HG03095 (cell line): ENCODE measurements at regions not wholly inside any gene's neighbourhood (a gene's known extent, or its start where the extent isn't known, plus 50 kb on each side); places are given as distances from the start of the nearest gene placed in this dataset.

Experiments
- ATAC-seq: cut with Tn5 transposase; IDR thresholded peaks from one replicate; pipeline ENCODE4 v1.9.1; 2021; ENCODE audit warnings: moderate library complexity; ENCODE audit not compliant: unreplicated experiment

DNA sequence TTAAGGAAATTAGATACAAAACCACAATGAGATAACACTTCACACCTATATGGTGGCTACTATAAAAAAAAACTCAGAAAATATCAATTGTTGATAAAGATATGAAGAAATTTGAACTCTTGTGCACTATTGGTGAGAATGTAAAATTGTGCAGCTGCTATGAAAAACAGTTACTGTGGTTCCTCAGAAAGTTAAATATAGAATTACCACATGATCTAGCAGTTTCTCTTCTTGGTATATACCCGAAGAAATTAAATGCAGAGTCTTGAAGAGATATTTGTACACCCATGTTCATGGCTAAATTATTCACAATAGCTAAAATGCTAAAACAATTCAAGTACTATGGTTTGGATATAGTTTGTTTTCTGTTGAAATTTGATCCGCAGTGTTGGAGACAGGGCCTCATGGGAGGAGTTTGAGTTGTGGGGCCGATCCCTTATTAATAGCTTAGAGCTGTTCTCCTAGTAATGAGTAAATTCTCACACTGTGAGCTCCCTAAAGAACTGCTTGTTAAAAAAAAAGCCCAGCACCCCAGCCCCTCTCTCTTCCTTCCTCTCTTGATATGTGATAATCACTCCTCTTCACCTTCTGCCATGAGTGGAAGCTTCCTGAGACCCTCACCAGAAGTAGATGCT is 1412.1 kb downstream of the PLA2G4A start:
- no peak for ATAC-seq

DNA sequence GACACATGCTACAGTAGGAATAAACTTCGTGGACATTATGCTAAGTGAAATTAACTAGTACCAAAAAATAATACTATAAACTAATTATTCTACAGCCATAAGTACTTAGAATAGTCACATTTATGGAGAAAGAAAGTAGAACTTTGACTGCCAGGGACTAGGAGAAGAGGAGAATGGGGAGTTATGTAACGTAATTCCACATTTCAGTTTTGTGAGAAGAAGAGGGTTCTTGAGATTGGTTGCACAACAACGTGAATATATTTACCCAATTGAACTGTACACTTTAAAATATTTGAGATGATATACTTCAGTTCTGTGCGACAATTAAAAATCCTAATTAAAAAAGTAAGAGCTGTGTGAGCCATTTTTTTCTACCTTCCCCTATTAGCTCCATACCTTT is 1412.9 kb downstream of the PLA2G4A start:
- ATAC-seq = no peak

DNA sequence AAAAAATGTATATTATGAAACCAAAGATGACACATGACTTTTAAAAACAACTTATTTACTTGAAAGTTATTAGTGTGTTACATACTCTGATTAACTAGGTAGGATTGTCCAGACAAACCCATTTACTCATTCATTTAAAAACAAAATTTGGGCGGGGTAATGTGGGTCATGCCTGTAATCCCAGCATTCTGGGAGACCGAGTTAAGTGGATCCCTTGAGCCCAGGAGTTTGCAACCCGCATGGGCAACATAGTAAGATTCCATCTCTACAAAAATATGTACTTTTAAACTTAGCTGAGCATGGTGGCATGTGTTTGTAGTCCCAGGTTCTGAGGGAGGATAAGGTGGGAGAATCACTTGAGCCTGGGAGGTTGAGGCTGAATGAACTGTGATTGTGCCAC is 1414.7 kb downstream of the PLA2G4A start:
- ATAC-seq = no peak

DNA sequence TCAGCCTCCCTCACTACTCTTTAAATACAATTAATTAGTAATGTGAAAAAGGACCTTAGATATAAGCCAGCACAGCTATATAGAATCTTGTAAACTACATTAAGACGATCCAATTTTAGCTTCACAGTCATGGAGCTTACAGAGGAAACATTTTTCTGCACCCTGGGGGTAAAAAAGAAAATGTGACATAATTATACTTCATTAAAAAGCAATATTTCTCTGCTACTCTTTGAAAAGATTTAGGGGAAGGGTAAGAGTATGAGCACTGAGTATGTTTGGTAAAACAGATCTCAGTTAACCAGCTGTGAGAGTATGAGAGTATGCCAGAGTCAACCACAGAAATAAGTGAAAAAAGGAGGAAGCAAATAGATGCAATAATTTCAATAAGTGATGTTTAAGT is 1415.9 kb downstream of the PLA2G4A start:
- ATAC-seq = no peak

DNA sequence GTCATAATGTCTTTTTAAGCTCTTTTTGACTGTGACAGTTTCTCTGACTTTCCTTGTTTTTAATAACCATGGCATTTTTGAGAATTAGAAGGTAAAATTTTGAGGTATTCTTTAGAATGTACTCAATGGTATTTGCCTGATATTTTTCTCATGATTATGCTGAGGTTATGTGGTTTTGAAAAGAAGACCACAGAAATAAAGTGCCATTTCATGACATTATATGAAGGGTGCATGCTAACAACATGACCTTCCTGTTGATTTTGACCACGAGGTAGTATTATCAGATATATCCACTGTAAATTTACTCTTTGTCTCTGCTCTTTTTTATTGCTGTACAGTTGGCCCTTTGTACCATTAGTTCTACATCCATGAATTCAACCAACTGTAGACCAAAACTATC is 1418.5 kb downstream of the PLA2G4A start:
- no peak for ATAC-seq

DNA sequence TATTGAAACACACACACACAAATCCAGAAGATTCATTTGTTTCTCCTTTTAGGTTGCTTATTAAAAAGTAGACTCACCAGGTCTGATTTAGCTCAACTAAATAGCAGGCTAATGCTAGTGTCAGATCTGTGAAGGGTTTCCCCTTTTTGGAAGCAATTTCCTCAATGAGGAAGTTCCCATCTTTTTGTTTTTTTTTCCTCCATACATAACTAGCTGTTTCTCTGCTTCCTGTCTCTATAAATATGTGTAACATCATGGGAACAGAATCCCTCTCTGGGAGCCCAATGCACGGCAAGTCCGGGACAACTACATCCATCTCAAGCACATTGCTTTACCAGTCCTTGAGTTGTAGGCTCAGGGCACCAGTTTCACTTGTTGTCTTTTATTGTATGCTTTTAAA is 1421.1 kb downstream of the PLA2G4A start:
- ATAC-seq = no peak

DNA sequence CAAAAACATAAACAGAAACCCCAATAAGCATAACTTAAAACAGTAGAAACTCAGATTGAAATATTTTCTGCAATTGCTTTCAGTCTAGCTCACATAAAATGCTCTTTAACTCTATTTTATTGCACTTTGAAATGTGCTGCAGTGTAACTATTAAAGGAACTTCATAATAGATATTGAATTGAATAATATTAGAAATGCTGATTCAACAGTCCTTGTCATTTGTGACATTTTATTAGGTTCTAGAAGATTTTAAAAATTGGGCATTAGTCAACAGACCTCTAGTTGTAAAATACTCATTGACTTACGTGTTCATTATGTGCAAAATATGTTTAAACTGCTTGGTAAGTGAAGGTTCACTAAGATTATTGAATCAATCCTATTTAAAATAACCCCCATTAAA is 1422.3 kb downstream of the PLA2G4A start:
- no peak for ATAC-seq

DNA sequence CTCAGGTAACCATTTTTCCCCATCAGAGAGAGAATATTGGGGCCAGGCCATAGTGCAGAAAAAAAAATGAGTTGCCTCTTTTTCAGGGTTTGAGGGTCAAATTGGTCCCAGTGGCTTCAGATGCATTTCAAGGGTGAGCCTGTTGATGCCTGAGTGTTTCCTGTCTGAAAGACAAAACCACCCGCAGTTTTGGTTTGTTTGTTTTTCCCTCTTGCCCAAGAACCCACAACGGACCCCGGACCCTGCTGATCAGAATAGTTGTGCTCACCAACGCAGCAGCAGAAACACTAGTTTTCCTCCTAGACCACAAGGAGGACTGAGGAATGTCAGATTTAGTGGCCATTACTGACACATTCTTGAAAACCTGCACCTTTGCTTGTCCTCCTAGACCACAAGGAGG is 1433.1 kb downstream of the PLA2G4A start:
- no peak for ATAC-seq

DNA sequence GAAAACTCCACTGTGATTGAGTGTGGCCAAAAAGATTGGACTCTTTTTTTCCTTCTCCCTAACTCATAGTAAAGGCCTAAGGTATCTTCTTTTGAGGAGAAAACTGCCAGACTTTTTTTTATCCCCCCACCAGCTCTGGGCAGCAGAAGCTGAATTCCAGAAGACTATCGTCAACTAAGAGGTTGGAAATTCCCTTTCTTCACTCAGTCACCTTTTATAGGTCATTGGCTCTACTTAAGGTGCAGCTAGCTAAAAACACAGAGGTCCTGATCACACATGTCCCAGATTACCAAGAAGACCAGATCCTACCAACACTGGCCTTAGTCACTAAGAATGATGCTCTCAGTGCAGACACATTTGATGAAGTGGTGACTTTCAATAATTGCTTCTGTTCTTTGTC is 1441.2 kb downstream of the PLA2G4A start:
- no peak for ATAC-seq

DNA sequence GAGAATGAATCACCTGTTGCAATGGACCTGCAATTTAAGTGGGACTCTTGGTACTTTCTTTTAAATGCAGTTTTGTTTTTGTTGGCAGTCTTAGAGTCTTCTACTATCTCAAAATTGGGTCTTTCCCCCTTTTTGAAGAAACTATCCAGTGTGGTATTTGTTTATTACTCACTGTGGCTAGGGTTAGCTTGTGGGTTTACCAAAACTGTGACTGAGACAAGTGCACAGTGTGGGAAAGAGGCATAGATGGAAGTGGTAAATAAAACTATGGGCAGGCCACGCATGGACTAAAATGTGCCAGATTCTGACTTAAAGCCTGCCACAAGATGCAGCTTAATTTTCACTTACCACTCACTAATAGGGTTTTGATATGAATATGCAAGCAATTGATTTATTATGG is 1441.7 kb downstream of the PLA2G4A start:
- no peak for ATAC-seq

DNA sequence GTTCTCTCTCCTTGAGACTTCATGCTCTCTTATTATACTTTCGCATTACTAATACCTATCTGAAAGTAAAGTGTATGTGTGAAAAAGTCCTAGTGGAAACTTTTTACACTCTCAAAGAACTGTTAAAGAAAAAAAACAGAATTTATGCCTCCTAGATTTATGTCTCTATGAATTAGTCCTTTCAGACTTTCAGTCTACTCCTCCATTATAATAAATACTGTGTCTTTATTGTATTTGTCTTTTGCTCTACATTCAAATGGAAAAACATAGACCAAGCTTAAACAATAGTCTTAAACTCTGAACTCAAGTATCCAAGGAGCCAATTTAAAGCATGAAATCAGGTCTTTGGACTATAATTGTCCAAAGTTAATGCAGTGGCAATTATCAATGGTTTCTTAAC is 1449.0 kb downstream of the PLA2G4A start:
- no peak for ATAC-seq

DNA sequence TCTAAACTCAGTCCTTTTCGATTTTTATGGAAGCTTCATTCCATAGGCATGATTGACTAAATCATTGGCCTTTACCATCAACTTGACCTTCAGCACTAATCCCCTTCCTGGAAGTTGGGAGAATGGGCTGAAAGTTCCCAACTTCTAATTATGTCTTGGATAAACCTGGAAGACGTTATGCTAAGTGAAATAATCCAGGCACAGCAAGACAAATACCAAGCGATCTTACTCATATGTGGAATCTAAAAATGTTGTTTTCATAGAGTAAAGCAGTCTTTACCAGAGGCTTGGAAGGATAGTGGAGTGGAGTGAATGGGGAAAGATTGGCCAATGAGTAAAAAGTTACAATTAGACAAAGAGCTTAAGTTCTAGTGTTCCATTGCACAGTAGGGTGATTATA is 1453.2 kb downstream of the PLA2G4A start:
- ATAC-seq = no peak

DNA sequence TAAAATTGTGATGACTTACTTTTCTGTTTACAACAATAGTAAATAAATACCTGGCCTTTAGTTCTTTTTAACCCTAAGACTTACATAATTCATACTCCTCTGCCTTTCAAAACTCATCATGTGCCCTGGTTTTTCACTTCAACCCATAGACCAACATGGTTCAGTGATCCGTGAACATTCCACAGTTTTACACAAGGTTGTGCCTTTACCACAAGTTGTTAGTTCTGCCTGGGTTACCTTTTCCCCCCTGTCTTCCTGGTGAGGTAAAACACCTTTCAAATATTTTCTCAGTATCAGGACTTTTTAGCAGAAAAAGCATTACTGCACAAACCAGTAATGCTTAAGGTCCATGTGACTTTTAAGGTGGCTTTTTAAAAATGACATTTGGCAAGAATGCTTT is 1466.4 kb downstream of the PLA2G4A start:
- ATAC-seq = no peak

DNA sequence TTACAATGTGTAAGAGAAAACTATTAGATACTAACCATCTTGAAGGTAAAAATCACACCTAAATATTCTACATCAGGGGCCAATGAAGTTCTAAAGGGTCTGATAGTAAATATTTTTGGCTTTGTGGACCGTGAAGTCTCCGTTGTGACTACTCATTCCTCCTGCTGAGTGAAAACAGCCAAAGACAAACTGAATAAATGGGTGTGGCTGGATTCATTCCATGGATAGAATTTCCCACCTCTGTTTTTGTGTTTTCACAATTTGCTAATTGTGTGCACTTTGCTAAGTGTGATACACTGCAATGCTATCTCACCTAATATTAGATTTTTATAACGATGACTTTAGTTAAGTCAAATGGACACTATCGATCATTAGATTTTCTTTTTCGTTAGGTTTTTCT is 1474.0 kb downstream of the PLA2G4A start:
- no peak for ATAC-seq

DNA sequence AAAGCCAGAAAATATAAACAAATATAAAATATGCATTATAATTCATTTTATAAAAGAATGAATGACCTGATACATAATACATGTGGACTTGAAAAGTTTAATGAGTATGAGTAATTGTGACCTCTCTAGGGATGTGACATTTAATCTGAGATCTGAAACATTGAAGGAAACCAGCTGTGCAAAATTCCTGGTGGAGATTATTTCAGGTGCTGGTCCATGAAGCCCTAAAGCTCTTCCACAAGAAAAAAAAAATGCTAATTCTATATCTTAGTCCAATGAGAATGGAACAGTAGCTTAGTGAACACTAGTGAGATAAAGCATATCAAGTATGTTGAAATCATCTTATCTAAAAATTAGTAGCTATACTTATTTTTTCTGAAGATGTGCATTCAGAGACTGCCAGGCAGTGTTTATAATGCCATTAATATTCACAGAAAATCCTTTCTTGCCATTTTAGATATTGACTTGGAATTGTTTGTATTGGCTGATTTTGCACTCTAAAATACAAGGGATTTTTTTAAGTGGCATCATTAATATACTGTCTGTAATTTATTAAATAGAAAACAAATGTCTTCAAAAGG is 1485.9 kb downstream of the PLA2G4A start:
- ATAC-seq = no peak

DNA sequence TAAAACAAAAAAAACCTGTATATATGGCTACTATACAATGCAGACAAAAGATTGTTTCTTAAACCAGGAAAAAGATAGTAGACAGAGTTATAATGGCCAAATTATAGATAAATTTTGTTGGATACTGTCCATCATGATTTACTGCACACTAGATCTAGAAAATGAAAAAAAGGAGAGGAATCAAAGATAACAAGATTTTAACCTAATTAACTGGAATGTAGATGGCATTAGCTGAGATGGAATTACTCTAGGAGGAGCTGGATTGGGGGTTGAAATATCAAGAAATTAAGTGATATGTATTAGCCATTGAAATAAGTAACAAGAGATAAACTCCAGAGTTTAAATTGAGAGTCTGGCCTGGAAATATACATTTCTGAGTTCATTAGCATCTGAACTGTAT is 1489.1 kb downstream of the PLA2G4A start:
- no peak for ATAC-seq

DNA sequence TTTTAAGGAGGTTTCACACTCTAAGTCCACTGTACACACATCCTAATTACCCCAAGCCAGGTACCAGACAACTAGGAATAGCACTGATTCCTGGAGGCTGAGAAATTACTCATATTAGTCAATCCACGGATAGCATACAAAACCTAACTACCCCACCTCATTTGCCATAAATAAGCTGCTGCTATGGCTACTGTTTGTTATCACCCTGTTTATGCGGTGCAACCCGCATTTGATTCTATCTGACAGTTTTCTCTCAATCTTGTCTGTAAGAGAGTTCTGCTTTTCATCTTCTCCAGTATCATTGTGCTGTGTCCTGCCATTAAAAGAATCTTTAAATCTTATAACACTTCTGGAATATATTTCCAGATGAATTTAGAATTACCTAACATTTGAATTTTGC is 1496.5 kb downstream of the PLA2G4A start:
- ATAC-seq = no peak

DNA sequence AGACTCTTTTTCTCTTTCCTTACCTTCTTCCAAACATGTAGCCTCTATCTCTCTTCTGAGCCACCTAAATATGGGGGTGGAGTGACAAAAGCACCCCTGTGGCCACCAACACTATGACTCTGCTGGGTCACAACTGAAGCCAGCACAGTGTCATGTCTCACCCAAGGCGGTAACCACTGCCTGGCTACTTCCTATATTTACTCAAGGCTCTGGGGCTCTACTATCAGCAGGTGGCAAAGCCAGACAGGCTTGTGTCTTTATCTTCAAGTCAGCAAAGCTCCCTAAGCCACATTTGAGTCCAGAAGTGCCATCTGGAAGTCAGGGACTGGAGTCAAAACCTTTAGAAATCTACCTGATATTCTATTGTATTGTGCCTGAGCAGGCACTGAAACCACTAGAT is 1515.2 kb downstream of the PLA2G4A start:
- ATAC-seq = no peak

DNA sequence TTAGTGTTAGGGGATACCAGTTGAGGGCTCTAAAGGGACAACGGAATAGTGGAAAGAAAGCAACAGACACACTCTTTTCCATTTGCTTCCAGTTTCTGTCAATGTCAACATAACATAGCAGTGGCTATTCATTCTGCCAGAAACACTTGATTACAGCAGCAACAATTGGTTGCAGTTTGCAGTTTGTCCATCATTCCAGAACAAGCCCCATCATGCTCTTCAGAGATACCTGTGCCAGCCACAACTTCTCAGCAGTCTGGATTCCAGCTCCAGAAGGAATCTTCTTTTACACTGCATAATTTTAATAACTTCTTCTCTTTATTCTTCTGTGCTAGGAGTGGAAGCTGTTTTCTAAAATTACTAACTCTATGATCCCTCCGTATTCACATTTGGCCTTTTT is 1521.4 kb downstream of the PLA2G4A start:
- no peak for ATAC-seq

DNA sequence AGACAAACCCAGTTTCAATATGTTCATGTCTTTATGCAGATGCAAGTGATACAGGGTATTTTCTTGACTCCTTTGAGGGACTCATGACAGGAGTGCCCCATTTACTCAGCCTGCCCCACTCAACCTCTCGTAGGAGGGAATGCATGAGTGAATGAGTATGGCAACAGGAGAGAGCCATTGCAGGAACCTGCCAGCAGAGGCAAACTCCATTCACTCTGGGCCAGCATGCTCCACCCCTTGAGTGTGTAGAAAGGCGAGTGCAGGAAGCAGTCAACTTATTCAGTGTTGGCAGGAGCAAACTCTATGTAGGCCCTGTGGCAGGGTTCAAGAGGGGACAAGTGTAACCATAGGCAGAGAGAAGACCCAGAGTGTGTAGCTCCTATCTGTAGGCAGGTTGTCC is 1526.3 kb downstream of the PLA2G4A start:
- no peak for ATAC-seq

DNA sequence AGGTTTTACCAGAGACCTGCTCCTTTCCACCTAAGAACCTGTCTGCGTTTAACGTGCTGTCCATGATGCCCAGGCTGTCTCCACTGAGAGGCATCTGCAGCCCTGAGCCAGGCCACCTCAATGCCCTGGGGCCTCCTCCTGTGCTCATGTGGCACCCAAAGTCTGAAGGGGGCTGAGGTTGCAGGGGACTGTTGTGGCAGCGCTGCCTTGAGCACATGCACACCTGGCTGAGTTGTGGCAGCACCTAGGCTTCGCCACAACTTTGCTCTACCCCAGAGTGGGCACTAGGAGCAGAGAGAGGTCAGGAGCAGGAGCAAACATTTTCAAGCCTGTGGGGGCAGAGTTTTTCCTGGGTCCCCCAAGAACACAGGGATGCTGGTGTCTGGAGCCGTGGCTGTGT is 1527.1 kb downstream of the PLA2G4A start:
- ATAC-seq = no peak

DNA sequence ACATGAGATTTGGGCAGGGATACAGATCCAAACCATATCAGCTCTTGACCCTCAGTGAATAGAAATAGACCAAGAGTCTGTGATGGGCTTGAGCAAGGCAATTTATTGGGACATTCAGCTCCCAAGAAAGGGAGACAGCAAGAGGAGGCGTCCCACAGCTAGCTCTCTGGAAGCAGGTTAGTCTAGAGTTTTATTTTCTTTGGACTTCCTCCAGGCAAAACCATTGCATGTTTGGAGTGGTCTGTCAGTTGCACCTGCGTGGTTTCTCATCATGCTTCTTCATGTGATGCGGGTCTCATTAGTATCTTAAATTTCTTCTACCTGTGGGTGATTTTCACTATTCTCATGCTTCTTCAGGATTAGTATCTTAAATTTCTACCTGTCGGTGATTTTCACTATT is 1530.6 kb downstream of the PLA2G4A start:
- no peak for ATAC-seq

DNA sequence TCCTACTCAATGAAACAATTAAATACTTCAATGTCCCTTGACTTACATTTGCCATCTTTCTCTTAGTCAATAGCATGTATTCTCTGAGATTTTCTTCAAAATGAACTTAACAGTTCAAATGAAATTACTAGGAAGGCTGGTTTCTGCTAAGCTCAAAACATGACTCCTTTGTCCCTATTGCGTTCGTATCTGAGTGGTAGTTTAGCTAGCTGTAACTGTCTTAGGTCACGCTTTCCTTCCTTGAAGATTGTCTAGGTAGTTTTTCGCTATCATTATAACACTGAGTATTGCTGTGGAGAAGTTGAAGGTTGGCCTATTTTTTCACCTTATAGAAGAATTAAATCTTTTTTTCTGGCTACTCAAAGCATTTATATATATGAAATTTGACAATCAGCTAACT is 1535.2 kb downstream of the PLA2G4A start:
- no peak for ATAC-seq
